ENCODE measurements at regions not wholly inside any gene's neighbourhood (a gene's known extent, or its start where the extent isn't known, plus 50 kb on each side); places are given as distances from the start of the nearest gene placed in this dataset.
"Not testable (repeated sequence)": the region's sequence is repeated elsewhere in the genome, so short reads cannot be mapped to it uniquely, and the experiment has no call there.

GRCh38 chr1:29390075-29390474, 153.8 kb downstream of the PTPRU start:
- no peaks in the 10 kb centered on the region for H3K9me3 ChIP-seq
- H3K36me3 ChIP-seq, result no peaks in the 10 kb centered on the region
- no peak for TF ChIP-seq CTCF (IDR thresholded peaks at IDR 0.05)
- no peak overlapping the region for H3K4me3 ChIP-seq (ENCODE audit: low read depth in 1 of 2, low read length in 1 of 2)
- no peaks in the 10 kb centered on the region for H3K4me1 ChIP-seq (ENCODE audit: control insufficient read depth in 1 of 2, insufficient read depth in 1 of 2, low read depth in 1 of 2, low read length in 1 of 2)
- peaks cover 6% of the 10 kb centered on the region for H3K27me3 ChIP-seq
- H3K27ac ChIP-seq, result no peak overlapping the region

- no peak overlapping the region for H3K27ac ChIP-seq
- H3K4me1 ChIP-seq (ENCODE audit: control insufficient read depth in 1 of 2, insufficient read depth in 1 of 2, low read depth in 1 of 2, low read length in 1 of 2), result no peaks in the 10 kb centered on the region
- no peaks in the 10 kb centered on the region for H3K36me3 ChIP-seq
- no peak for TF ChIP-seq CTCF (IDR thresholded peaks at IDR 0.05)
- no peak overlapping the region for H3K4me3 ChIP-seq (ENCODE audit: low read depth in 1 of 2, low read length in 1 of 2)
- H3K27me3 ChIP-seq, result peaks cover 11% of the 10 kb centered on the region
- no peaks in the 10 kb centered on the region for H3K9me3 ChIP-seq
Observed at GRCh38 chr1:29389533-29390041, 153.3 kb downstream of the PTPRU start.

GRCh38 chr1:29388884-29389283, 152.6 kb downstream of the PTPRU start:
- peaks cover 18% of the 10 kb centered on the region for H3K27me3 ChIP-seq

GRCh38 chr1:29388170-29388569, 151.8 kb downstream of the PTPRU start:
- peaks cover 23% of the 10 kb centered on the region for H3K27me3 ChIP-seq
- no peak for TF ChIP-seq CTCF (IDR thresholded peaks at IDR 0.05)
- no peaks in the 10 kb centered on the region for H3K9me3 ChIP-seq
- H3K36me3 ChIP-seq, result no peaks in the 10 kb centered on the region
- H3K4me1 ChIP-seq (ENCODE audit: control insufficient read depth in 1 of 2, insufficient read depth in 1 of 2, low read depth in 1 of 2, low read length in 1 of 2), result no peaks in the 10 kb centered on the region
- H3K4me3 ChIP-seq (ENCODE audit: low read depth in 1 of 2, low read length in 1 of 2), result no peak overlapping the region
- H3K27ac ChIP-seq, result no peak overlapping the region

More at GRCh38 chr1:29388884-29389283, 152.6 kb downstream of the PTPRU start:
- H3K4me1 ChIP-seq (ENCODE audit: control insufficient read depth in 1 of 2, insufficient read depth in 1 of 2, low read depth in 1 of 2, low read length in 1 of 2), result no peaks in the 10 kb centered on the region
- no peak for TF ChIP-seq CTCF (IDR thresholded peaks at IDR 0.05)
- H3K9me3 ChIP-seq, result no peaks in the 10 kb centered on the region
- no peak overlapping the region for H3K27ac ChIP-seq
- no peak overlapping the region for H3K4me3 ChIP-seq (ENCODE audit: low read depth in 1 of 2, low read length in 1 of 2)
- no peaks in the 10 kb centered on the region for H3K36me3 ChIP-seq

GRCh38 chr1:29387210-29387609, 150.9 kb downstream of the PTPRU start:
- H3K27me3 ChIP-seq, result peaks cover 25% of the 10 kb centered on the region
- no peaks in the 10 kb centered on the region for H3K4me1 ChIP-seq (ENCODE audit: control insufficient read depth in 1 of 2, insufficient read depth in 1 of 2, low read depth in 1 of 2, low read length in 1 of 2)

GRCh38 chr1:29386453-29386852, 150.1 kb downstream of the PTPRU start:
- H3K9me3 ChIP-seq; H3K27ac ChIP-seq; H3K4me1 ChIP-seq (ENCODE audit: control insufficient read depth in 1 of 2, insufficient read depth in 1 of 2, low read depth in 1 of 2, low read length in 1 of 2); H3K4me3 ChIP-seq (ENCODE audit: low read depth in 1 of 2, low read length in 1 of 2); H3K36me3 ChIP-seq: not testable (repeated sequence)
- H3K27me3 ChIP-seq, result peaks cover 25% of the 10 kb centered on the region

More at GRCh38 chr1:29387210-29387609, 150.9 kb downstream of the PTPRU start:
- no peak for TF ChIP-seq CTCF (IDR thresholded peaks at IDR 0.05)
- H3K4me3 ChIP-seq (ENCODE audit: low read depth in 1 of 2, low read length in 1 of 2), result no peak overlapping the region
- no peaks in the 10 kb centered on the region for H3K9me3 ChIP-seq
- no peak overlapping the region for H3K27ac ChIP-seq
- H3K36me3 ChIP-seq, result no peaks in the 10 kb centered on the region
